GM21447 (cell line): ENCODE measurements at regions not wholly inside any gene's neighbourhood (a gene's known extent, or its start where the extent isn't known, plus 50 kb on each side); places are given as distances from the start of the nearest gene placed in this dataset.
"Not testable (repeated sequence)": the region's sequence is repeated elsewhere in the genome, so short reads cannot be mapped to it uniquely, and the experiment has no call there.

ENCODE experiments used
- ATAC-seq: cut with Tn5 transposase; IDR thresholded peaks from one replicate; pipeline ENCODE4 v1.9.1; 2021; ENCODE audit not compliant: unreplicated experiment

GRCh38 chrX:121407627-121408026, 360.2 kb downstream of the GLUD2 start:
- no peak for ATAC-seq

- ATAC-seq = not testable (repeated sequence)
Observed at GRCh38 chrX:121431514-121431913, 384.1 kb downstream of the GLUD2 start.

GRCh38 chrX:121433289-121433688, 385.9 kb downstream of the GLUD2 start:
- ATAC-seq = no peak

- not testable (repeated sequence) for ATAC-seq
Observed at GRCh38 chrX:121437666-121438065, 390.3 kb downstream of the GLUD2 start.

- ATAC-seq = no peak
Observed at GRCh38 chrX:121455890-121456289, 408.5 kb downstream of the GLUD2 start.

- peak; percentile 97 for ATAC-seq
Observed at GRCh38 chrX:121456315-121456714, 408.9 kb downstream of the GLUD2 start.

GRCh38 chrX:121457096-121457495, 409.7 kb downstream of the GLUD2 start:
- no peak for ATAC-seq

- no peak for ATAC-seq
Observed at GRCh38 chrX:121479406-121479805, 432.0 kb downstream of the GLUD2 start.

- ATAC-seq = no peak
Observed at GRCh38 chrX:121496966-121497365, 449.6 kb downstream of the GLUD2 start.

- no peak for ATAC-seq
Observed at GRCh38 chrX:121504153-121504552, 456.7 kb downstream of the GLUD2 start.

- no peak for ATAC-seq
Observed at GRCh38 chrX:121546317-121546716, 498.9 kb downstream of the GLUD2 start.

- no peak for ATAC-seq
Observed at GRCh38 chrX:121558886-121559285, 511.5 kb downstream of the GLUD2 start.

GRCh38 chrX:121562616-121563015, 515.2 kb downstream of the GLUD2 start:
- no peak for ATAC-seq

- ATAC-seq = peak; percentile 79
Observed at GRCh38 chrX:121569609-121570008, 522.2 kb downstream of the GLUD2 start.

- peak; percentile 58 for ATAC-seq
Observed at GRCh38 chrX:121570072-121570841, 522.8 kb downstream of the GLUD2 start.

GRCh38 chrX:121571333-121571732, 523.9 kb downstream of the GLUD2 start:
- no peak for ATAC-seq

- not testable (repeated sequence) for ATAC-seq
Observed at GRCh38 chrX:121574384-121574783, 527.0 kb downstream of the GLUD2 start.

- ATAC-seq = no peak
Observed at GRCh38 chrX:121579016-121579760, 531.8 kb downstream of the GLUD2 start.

- ATAC-seq = no peak
Observed at GRCh38 chrX:121581885-121582284, 534.5 kb downstream of the GLUD2 start.

- ATAC-seq = no peak
Observed at GRCh38 chrX:121585626-121586025, 538.2 kb downstream of the GLUD2 start.

GRCh38 chrX:121592884-121593283, 545.5 kb downstream of the GLUD2 start:
- ATAC-seq = no peak

- no peak for ATAC-seq
Observed at GRCh38 chrX:121598356-121598755, 550.9 kb downstream of the GLUD2 start.
